Muscle of leg (tissue), 3 donors: ENCODE measurements at regions not wholly inside any gene's neighbourhood (a gene's known extent, or its start where the extent isn't known, plus 50 kb on each side); places are given as distances from the start of the nearest gene placed in this dataset.

ENCODE experiments used
- DNase-seq: peaks from one replicate; pipeline ENCODE4 v3.0.0; 2013
- H3K27ac ChIP-seq: one replicate; pipeline ENCODE4 v1.5.1; 2013; ENCODE audit warnings: mild to moderate bottlenecking, low read length, control low read depth
- H3K27me3 ChIP-seq: one replicate; pipeline ENCODE4 v1.6.1; 2013; ENCODE audit warnings: low read length; ENCODE audit not compliant: control insufficient read depth, insufficient read depth
- H3K36me3 ChIP-seq: one replicate; pipeline ENCODE4 v1.6.1; 2013; ENCODE audit warnings: low read length; ENCODE audit not compliant: control insufficient read depth, insufficient read depth
- H3K4me1 ChIP-seq: one replicate; pipeline ENCODE4 v1.6.1; 2013; ENCODE audit warnings: low read length; ENCODE audit not compliant: control insufficient read depth, insufficient read depth
- H3K4me3 ChIP-seq: one replicate; pipeline ENCODE4 v1.5.1; 2013; ENCODE audit warnings: low read length, control low read depth
- H3K9me3 ChIP-seq: replicated peaks from 2 replicates; pipeline ENCODE4 v1.6.1; 2013; ENCODE audit warnings: low read depth, low read length; ENCODE audit not compliant: control insufficient read depth
- WGBS: methylation state at CpG from one replicate; pipeline ENCODE4 v1.1.5; 2013; ENCODE audit warnings: missing lambda C conversion rate; ENCODE audit not compliant: insufficient coverage; 5-methylcytosine and 5-hydroxymethylcytosine counted together

- Histone ChIP-seq H3K4me1 (no peaks in the 10 kb centered on the region), H3K27me3 (peaks cover 46% of the 10 kb centered on the region), H3K4me3 (no peak overlapping the region), H3K9me3 (peaks cover 6% of the 10 kb centered on the region), H3K27ac (no peak overlapping the region), H3K36me3 (no peaks in the 10 kb centered on the region)
- WGBS = 48% methylated on average over 27 of the region's 39 CpGs
- DNase-seq = no peak
Observed at GRCh38 chr16:87053016-87053982, 263.9 kb downstream of the C16orf95 start.

GRCh38 chr16:87054154-87054553 lies 263.0 kb downstream of the C16orf95 start:
- no peak for DNase-seq
- peaks cover 45% of the 10 kb centered on the region for H3K27me3 ChIP-seq
- WGBS = no CpG with 5 or more reads among the region's 5 CpGs

GRCh38 chr16:87054856-87055255 lies 262.3 kb downstream of the C16orf95 start:
- no peaks in the 10 kb centered on the region for H3K36me3 ChIP-seq
- 50% methylated on average over 1 of the region's 4 CpGs for WGBS
- no peak overlapping the region for H3K4me3 ChIP-seq
- H3K27ac ChIP-seq = no peak overlapping the region
- H3K27me3 ChIP-seq = peaks cover 49% of the 10 kb centered on the region
- H3K4me1 ChIP-seq = peaks cover 2% of the 10 kb centered on the region
- peaks cover 6% of the 10 kb centered on the region for H3K9me3 ChIP-seq
- DNase-seq = no peak

More at GRCh38 chr16:87054154-87054553, 263.0 kb downstream of the C16orf95 start:
- H3K27ac ChIP-seq = no peak overlapping the region
- no peaks in the 10 kb centered on the region for H3K4me1 ChIP-seq
- H3K36me3 ChIP-seq = no peaks in the 10 kb centered on the region
- H3K9me3 ChIP-seq = peaks cover 6% of the 10 kb centered on the region
- H3K4me3 ChIP-seq = no peak overlapping the region

GRCh38 chr16:87056083-87056482 lies 261.1 kb downstream of the C16orf95 start:
- H3K4me3 ChIP-seq = no peak overlapping the region
- WGBS = no CpG with 5 or more reads among the region's 4 CpGs
- no peak for DNase-seq
- no peaks in the 10 kb centered on the region for H3K36me3 ChIP-seq
- peaks cover 6% of the 10 kb centered on the region for H3K9me3 ChIP-seq
- H3K27me3 ChIP-seq = peaks cover 51% of the 10 kb centered on the region
- H3K27ac ChIP-seq = no peak overlapping the region
- H3K4me1 ChIP-seq = peaks cover 4% of the 10 kb centered on the region

- H3K27me3 ChIP-seq = peaks cover 51% of the 10 kb centered on the region
- H3K4me3 ChIP-seq = no peak overlapping the region
- WGBS = 62% methylated on average over 13 of the region's 15 CpGs
Observed at GRCh38 chr16:87056551-87056950, 260.6 kb downstream of the C16orf95 start.

GRCh38 chr16:87057211-87057881 lies 259.8 kb downstream of the C16orf95 start:
- no peak for DNase-seq
- H3K4me1 ChIP-seq = peaks cover 4% of the 10 kb centered on the region
- no peak overlapping the region for H3K4me3 ChIP-seq
- WGBS = 72% methylated on average over 15 of the region's 26 CpGs
- peaks cover 6% of the 10 kb centered on the region for H3K9me3 ChIP-seq
- no peaks in the 10 kb centered on the region for H3K36me3 ChIP-seq
- H3K27me3 ChIP-seq = peaks cover 47% of the 10 kb centered on the region
- H3K27ac ChIP-seq = no peak overlapping the region

More at GRCh38 chr16:87056551-87056950, 260.6 kb downstream of the C16orf95 start:
- H3K9me3 ChIP-seq = peaks cover 6% of the 10 kb centered on the region
- DNase-seq = no peak
- peaks cover 4% of the 10 kb centered on the region for H3K4me1 ChIP-seq
- H3K36me3 ChIP-seq = no peaks in the 10 kb centered on the region
- no peak overlapping the region for H3K27ac ChIP-seq

GRCh38 chr16:87057951-87058560 lies 259.1 kb downstream of the C16orf95 start:
- no peak for DNase-seq

GRCh38 chr16:87058728-87059250 lies 258.4 kb downstream of the C16orf95 start:
- peaks cover 46% of the 10 kb centered on the region for H3K27me3 ChIP-seq
- H3K9me3 ChIP-seq = peaks cover 4% of the 10 kb centered on the region
- H3K36me3 ChIP-seq = no peaks in the 10 kb centered on the region
- peaks cover 4% of the 10 kb centered on the region for H3K4me1 ChIP-seq
- DNase-seq = no peak
- H3K4me3 ChIP-seq = no peak overlapping the region
- 91% methylated on average over 9 of the region's 17 CpGs for WGBS
- H3K27ac ChIP-seq = no peak overlapping the region

More at GRCh38 chr16:87057951-87058560, 259.1 kb downstream of the C16orf95 start:
- H3K9me3 ChIP-seq = peaks cover 6% of the 10 kb centered on the region
- no peaks in the 10 kb centered on the region for H3K36me3 ChIP-seq
- WGBS = 93% methylated on average over 25 of the region's 26 CpGs
- no peak overlapping the region for H3K27ac ChIP-seq
- H3K27me3 ChIP-seq = peaks cover 49% of the 10 kb centered on the region
- H3K4me3 ChIP-seq = no peak overlapping the region
- H3K4me1 ChIP-seq = peaks cover 4% of the 10 kb centered on the region

- Histone ChIP-seq H3K27ac (no peak overlapping the region), H3K27me3 (peaks cover 47% of the 10 kb centered on the region), H3K4me3 (no peak overlapping the region), H3K4me1 (peaks cover 4% of the 10 kb centered on the region), H3K9me3 (no peaks in the 10 kb centered on the region), H3K36me3 (no peaks in the 10 kb centered on the region)
- DNase-seq = peak; percentile 58
- WGBS = 41% methylated on average over 7 of the region's 16 CpGs
Observed at GRCh38 chr16:87060034-87060986, 256.9 kb downstream of the C16orf95 start.
